Thoracic aorta (tissue), 2 donors: ENCODE measurements at regions not wholly inside any gene's neighbourhood (a gene's known extent, or its start where the extent isn't known, plus 50 kb on each side); places are given as distances from the start of the nearest gene placed in this dataset.

Source experiments
- ATAC-seq: fragments of 150-250 bp; one replicate; pipeline ENCODE4 v1.8.0; 2017; ENCODE audit warnings: low read depth; ENCODE audit not compliant: insufficient number of reproducible peaks, low FRiP score
- DNase-seq: peaks from one replicate; pipeline ENCODE4 v3.0.0-alpha.2; 2020; ENCODE audit warnings: low spot score
- H3K27ac ChIP-seq, 2 donors: fragments of 200-600 bp; sonication (generic); 1 replicate in 1 of 2; 2 replicates in 1 of 2; pipeline ENCODE4 v1.5.1; 2016; ENCODE audit warnings: mild to moderate bottlenecking in 2 of 2, moderate library complexity in 2 of 2
- H3K27me3 ChIP-seq: fragments of 200-600 bp; sonication (generic); replicated peaks from 2 replicates; pipeline ENCODE4 v1.6.0; 2016; ENCODE audit warnings: mild to moderate bottlenecking; ENCODE audit not compliant: insufficient read depth
- H3K36me3 ChIP-seq: fragments of 200-600 bp; sonication (generic); one replicate; pipeline ENCODE4 v1.5.1; 2016
- H3K4me1 ChIP-seq, 2 donors: fragments of 200-600 bp; sonication (generic); 1 replicate in 1 of 2; 2 replicates in 1 of 2; pipeline versions ENCODE4 v1.5.1 to v1.6.0; 2016; ENCODE audit warnings: low read depth in 2 of 2, mild to moderate bottlenecking in 1 of 2; ENCODE audit not compliant: control insufficient read depth in 1 of 2
- H3K4me3 ChIP-seq: fragments of 200-600 bp; sonication (generic); 2 replicates; pipeline ENCODE4 v1.5.1; 2016; ENCODE audit warnings: mild to moderate bottlenecking
- H3K9me3 ChIP-seq: fragments of 200-600 bp; sonication (generic); 2 replicates; pipeline ENCODE4 v1.5.1; 2016
- TF ChIP-seq, protein P1 (sequence below): fragments of 200-600 bp; sonication (generic); IDR thresholded peaks from one replicate; pipeline ENCODE4 v1.5.1; 2019; ENCODE audit warnings: antibody characterized with exemption

DNA sequence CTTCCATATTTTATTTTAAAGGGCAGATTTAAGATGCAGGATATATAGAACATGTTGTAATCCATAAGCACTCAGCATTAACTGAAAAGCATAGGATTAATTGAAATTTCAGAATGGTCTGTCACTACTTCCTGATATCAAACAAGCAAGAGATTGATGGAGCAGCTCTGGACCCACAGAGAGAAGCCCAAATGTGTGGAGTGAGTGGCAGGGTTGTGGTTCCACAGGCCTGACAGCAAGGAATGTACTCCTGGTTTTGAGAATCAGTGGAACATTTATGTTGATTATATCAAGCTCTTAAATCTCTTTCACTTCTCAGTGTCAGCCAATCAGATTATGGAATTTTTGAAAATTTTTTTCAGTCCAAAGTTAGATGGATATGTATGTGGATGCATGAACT is 267.6 kb upstream of the PRICKLE1 start:
- H3K4me3 ChIP-seq: no peak overlapping the region
- H3K9me3 ChIP-seq: no peaks in the 10 kb centered on the region
- peaks cover 0 to 7% of the 10 kb centered on the region in 2 donors for H3K4me1 ChIP-seq
- no peak for ATAC-seq
- no peaks in the 10 kb centered on the region for H3K36me3 ChIP-seq
- no peak for DNase-seq
- TF ChIP-seq, protein P1, sequence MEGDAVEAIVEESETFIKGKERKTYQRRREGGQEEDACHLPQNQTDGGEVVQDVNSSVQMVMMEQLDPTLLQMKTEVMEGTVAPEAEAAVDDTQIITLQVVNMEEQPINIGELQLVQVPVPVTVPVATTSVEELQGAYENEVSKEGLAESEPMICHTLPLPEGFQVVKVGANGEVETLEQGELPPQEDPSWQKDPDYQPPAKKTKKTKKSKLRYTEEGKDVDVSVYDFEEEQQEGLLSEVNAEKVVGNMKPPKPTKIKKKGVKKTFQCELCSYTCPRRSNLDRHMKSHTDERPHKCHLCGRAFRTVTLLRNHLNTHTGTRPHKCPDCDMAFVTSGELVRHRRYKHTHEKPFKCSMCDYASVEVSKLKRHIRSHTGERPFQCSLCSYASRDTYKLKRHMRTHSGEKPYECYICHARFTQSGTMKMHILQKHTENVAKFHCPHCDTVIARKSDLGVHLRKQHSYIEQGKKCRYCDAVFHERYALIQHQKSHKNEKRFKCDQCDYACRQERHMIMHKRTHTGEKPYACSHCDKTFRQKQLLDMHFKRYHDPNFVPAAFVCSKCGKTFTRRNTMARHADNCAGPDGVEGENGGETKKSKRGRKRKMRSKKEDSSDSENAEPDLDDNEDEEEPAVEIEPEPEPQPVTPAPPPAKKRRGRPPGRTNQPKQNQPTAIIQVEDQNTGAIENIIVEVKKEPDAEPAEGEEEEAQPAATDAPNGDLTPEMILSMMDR: no peak
- no peaks in the 10 kb centered on the region for H3K27me3 ChIP-seq
- no peak overlapping the region for H3K27ac ChIP-seq

DNA sequence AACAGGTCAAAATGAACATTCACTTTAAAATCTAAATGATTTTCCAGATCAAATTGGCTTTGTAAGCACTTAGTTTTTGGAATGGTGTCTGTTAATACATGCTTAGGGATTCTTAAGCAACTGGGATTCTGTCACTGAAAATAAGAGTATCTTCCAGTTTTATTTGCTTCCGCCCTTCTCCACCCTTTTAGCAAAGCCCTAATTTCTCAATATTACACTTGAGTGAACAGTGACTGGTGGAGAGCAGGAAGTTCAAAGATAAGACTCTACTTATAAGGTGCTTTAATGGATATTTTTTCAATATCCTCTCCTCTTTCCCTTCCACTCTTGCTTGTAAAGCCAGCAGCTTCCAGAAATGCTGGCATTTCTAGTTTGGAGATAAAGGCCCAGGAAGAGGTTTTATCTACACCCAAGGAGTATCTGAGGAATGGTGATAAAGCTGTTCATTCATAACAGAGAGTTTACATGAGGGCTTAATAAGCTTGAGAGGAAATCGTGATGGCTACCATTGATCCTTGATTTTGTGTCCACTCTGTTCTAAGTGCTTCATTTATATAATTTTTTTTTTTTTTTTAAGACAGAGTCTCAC is 265.9 kb upstream of the PRICKLE1 start:
- H3K27ac ChIP-seq: no peak overlapping the region
- ATAC-seq: no peak
- TF ChIP-seq, protein P1: no peak

DNA sequence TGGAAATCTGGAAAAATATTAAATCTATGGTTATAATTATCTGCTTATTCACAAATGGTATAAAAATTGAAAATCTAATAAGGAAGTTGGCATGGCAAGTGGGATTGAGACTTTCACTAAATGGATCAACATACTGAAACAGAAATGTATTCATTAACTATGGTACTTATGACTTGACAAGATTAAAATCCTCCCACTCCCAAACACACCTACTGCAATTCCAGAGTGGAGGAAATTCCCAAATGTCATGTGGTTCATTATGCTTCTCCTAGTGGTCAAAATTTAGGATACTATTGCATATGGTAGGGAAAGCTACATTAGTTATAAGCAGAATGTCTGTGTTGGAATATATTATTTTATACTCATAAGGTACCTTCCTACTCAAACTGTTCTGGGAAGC is 265.3 kb upstream of the PRICKLE1 start:
- no peak overlapping the region for H3K4me3 ChIP-seq
- ATAC-seq (no peak), DNase-seq (no peak)
- peaks cover 0 to 7% of the 10 kb centered on the region in 2 donors for H3K4me1 ChIP-seq
- H3K36me3 ChIP-seq: no peaks in the 10 kb centered on the region
- H3K9me3 ChIP-seq: no peaks in the 10 kb centered on the region
- no peak overlapping the region for H3K27ac ChIP-seq
- H3K27me3 ChIP-seq: no peaks in the 10 kb centered on the region
- TF ChIP-seq, protein P1: no peak

More for the DNA sequence above, 265.9 kb upstream of the PRICKLE1 start:
- no peak overlapping the region for H3K4me3 ChIP-seq
- DNase-seq: no peak
- H3K4me1 ChIP-seq: peaks cover 0 to 7% of the 10 kb centered on the region in 2 donors
- H3K36me3 ChIP-seq: no peaks in the 10 kb centered on the region
- H3K27me3 ChIP-seq: no peaks in the 10 kb centered on the region
- H3K9me3 ChIP-seq: no peaks in the 10 kb centered on the region

DNA sequence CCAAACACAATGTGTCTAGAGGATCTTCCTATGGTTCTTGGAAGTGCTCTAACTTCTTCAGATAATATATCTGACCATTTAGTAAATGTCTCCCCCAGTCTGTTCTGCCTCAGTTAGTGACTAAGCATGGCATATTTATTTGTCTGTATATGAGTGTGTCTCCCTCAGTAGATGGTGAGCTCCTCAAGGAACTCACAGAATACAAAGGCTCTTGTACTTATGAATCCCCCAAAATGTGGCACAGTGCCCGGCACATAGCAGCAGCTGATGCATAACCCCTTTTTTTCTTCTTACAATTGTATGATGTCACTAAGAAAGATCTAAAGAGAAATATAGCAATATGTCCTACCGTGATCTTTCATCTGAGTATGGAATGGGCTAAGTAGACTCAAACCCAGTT is 264.7 kb upstream of the PRICKLE1 start:
- TF ChIP-seq, protein P1: no peak

DNA sequence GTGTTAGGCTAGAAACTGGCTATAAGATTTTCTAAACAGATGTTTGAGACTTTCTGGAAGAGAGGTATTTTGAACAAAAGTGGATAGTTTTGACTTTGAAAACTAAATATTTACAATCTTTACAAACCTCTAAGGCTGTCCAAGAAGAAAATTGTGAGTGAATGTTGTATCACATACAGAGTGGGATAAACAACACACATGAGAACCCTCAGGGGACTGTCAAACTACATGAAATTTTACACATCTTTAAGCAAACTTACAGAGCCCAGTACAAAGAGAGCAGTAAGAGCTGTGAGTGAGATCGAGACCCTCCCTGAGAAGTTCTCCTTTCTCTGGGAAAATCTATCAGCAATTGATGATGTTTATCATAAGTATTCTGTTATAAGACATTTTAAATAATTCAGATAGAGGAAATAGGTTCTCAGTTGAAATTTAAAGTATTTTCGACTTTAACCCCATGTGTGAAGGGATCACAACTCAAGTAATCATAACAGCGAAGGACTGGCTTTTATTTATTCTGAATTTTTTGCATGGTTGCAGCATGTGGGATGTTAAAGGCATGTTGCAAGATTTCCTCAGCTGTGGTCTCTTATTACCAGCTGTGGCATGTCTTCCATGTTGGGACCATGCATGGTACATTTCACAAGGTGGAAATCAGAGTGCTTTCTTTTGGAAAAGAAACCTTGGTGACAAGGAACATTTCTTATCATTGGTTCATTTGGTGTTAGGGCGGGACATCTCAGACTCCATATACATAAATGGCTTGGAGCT is 264.0 kb upstream of the PRICKLE1 start:
- no peak for DNase-seq
- TF ChIP-seq, protein P1: no peak
- Histone ChIP-seq H3K36me3 (no peaks in the 10 kb centered on the region), H3K27ac (no peak overlapping the region), H3K4me3 (no peak overlapping the region), H3K9me3 (no peaks in the 10 kb centered on the region), H3K27me3 (no peaks in the 10 kb centered on the region), H3K4me1 (no peaks in the 10 kb centered on the region)
- ATAC-seq: no peak

More for the DNA sequence above, 264.7 kb upstream of the PRICKLE1 start:
- no peak overlapping the region for H3K27ac ChIP-seq
- H3K9me3 ChIP-seq: no peaks in the 10 kb centered on the region
- no peak for DNase-seq
- ATAC-seq: no peak
- no peaks in the 10 kb centered on the region for H3K27me3 ChIP-seq
- H3K4me1 ChIP-seq: peaks cover 0 to 2% of the 10 kb centered on the region in 2 donors
- no peak overlapping the region for H3K4me3 ChIP-seq
- H3K36me3 ChIP-seq: no peaks in the 10 kb centered on the region
